SK-N-SH treated with all-trans-retinoic acid at 6 μM for 48 hours (cell line): ENCODE measurements at regions not wholly inside any gene's neighbourhood (a gene's known extent, or its start where the extent isn't known, plus 50 kb on each side); places are given as distances from the start of the nearest gene placed in this dataset.

ENCODE experiments used
- ATAC-seq: fragments of 200-7000 bp; cut with Tn5 transposase; 3 replicates; pipeline ENCODE4 v1.9.1; 2020; ENCODE audit warnings: mild to moderate bottlenecking, moderate library complexity
- ARNTL ChIP-seq: fragments of 450-650 bp; formaldehyde crosslinking; IDR thresholded peaks from 2 replicates; pipeline ENCODE4 v1.5.0; 2020; ENCODE audit warnings: low read depth, mild to moderate bottlenecking, moderate library complexity, borderline replicate concordance
- BACH2 ChIP-seq: fragments of 250-450 bp; sonication (Bioruptor Pico); IDR thresholded peaks from 2 replicates; pipeline ENCODE4 v1.9.0; 2021; ENCODE audit warnings: mild to moderate bottlenecking, borderline replicate concordance
- CSDC2 ChIP-seq: fragments of 250-450 bp; sonication (Bioruptor Pico); IDR thresholded peaks from 2 replicates; pipeline ENCODE4 v1.5.0; 2020; ENCODE audit warnings: mild to moderate bottlenecking, moderate library complexity
- CSRNP3 ChIP-seq: fragments of 250-450 bp; sonication (Bioruptor Pico); IDR thresholded peaks from 2 replicates; pipeline ENCODE4 v1.5.1; 2021; ENCODE audit warnings: mild to moderate bottlenecking, moderate library complexity
- ESRRG ChIP-seq: fragments of 250-450 bp; sonication (Bioruptor Pico); IDR thresholded peaks from 2 replicates; pipeline ENCODE4 v1.6.1; 2021; ENCODE audit warnings: mild to moderate bottlenecking
- GLIS3 ChIP-seq: fragments of 250-450 bp; sonication (Bioruptor Pico); IDR thresholded peaks from 2 replicates; pipeline ENCODE4 v1.5.0; 2020; ENCODE audit warnings: mild to moderate bottlenecking, moderate library complexity
- ISL1 ChIP-seq: fragments of 250-450 bp; sonication (Bioruptor Pico); IDR thresholded peaks from 2 replicates; pipeline ENCODE4 v2.1.2; 2022; ENCODE audit warnings: mild to moderate bottlenecking, moderate library complexity
- OSR1 ChIP-seq: fragments of 250-450 bp; sonication (Bioruptor Pico); IDR thresholded peaks from 2 replicates; pipeline ENCODE4 v1.8.0; 2022; ENCODE audit warnings: moderate library complexity, mild to moderate bottlenecking, inconsistent platforms
- PATZ1 ChIP-seq: fragments of 250-450 bp; sonication (Bioruptor Pico); IDR thresholded peaks from 2 replicates; pipeline ENCODE4 v1.8.0; 2020; ENCODE audit warnings: mild to moderate bottlenecking, moderate library complexity, borderline replicate concordance
- PPARA ChIP-seq: fragments of 250-450 bp; sonication (Bioruptor Pico); IDR thresholded peaks from 2 replicates; pipeline ENCODE4 v1.5.0; 2020; ENCODE audit warnings: mild to moderate bottlenecking, borderline replicate concordance
- RARB ChIP-seq: fragments of 250-450 bp; sonication (Bioruptor Pico); IDR thresholded peaks from 2 replicates; pipeline ENCODE4 v1.8.0; 2021; ENCODE audit warnings: mild to moderate bottlenecking, moderate library complexity
- SNAI2 ChIP-seq: fragments of 250-450 bp; sonication (Bioruptor Pico); IDR thresholded peaks from 2 replicates; pipeline ENCODE4 v1.5.0; 2020; ENCODE audit warnings: mild to moderate bottlenecking, moderate library complexity
- TCF4 ChIP-seq: fragments of 250-450 bp; sonication (Bioruptor Pico); IDR thresholded peaks from 2 replicates; pipeline ENCODE4 v1.8.0; 2021; ENCODE audit warnings: mild to moderate bottlenecking, moderate library complexity, borderline replicate concordance
- TOX ChIP-seq: fragments of 250-450 bp; sonication (Bioruptor Pico); IDR thresholded peaks from 2 replicates; pipeline ENCODE4 v1.8.0; 2021; ENCODE audit warnings: mild to moderate bottlenecking, moderate library complexity, borderline replicate concordance
- TSHZ2 ChIP-seq: fragments of 250-450 bp; sonication (Bioruptor Pico); IDR thresholded peaks from 2 replicates; pipeline ENCODE4 v1.5.0; 2020; ENCODE audit warnings: mild to moderate bottlenecking, moderate library complexity
- ZC3H10 ChIP-seq: fragments of 250-450 bp; sonication (Bioruptor Pico); IDR thresholded peaks from 2 replicates; pipeline ENCODE4 v1.5.1; 2021; ENCODE audit warnings: mild to moderate bottlenecking, moderate library complexity
- ZFP3 ChIP-seq: fragments of 250-450 bp; sonication (Bioruptor Pico); IDR thresholded peaks from 2 replicates; pipeline ENCODE4 v1.5.0; 2020; ENCODE audit warnings: mild to moderate bottlenecking, moderate library complexity
- ZFP30 ChIP-seq: fragments of 450-650 bp; formaldehyde crosslinking; IDR thresholded peaks from 2 replicates; pipeline ENCODE4 v1.5.0; 2022; ENCODE audit warnings: mild to moderate bottlenecking, moderate library complexity
- ZNF565 ChIP-seq: fragments of 450-650 bp; formaldehyde crosslinking; conservative IDR thresholded peaks from 2 replicates; pipeline ENCODE4 v1.5.0; 2020; ENCODE audit warnings: low read depth, mild to moderate bottlenecking, moderate library complexity
- ZNF70 ChIP-seq: fragments of 450-650 bp; formaldehyde crosslinking; IDR thresholded peaks from 2 replicates; pipeline ENCODE4 v1.5.0; 2020; ENCODE audit warnings: mild to moderate bottlenecking, moderate library complexity
- TF ChIP-seq, protein P1 (sequence below): fragments of 250-450 bp; sonication (Bioruptor Pico); IDR thresholded peaks from 2 replicates; pipeline ENCODE4 v1.8.0; 2021; ENCODE audit warnings: low read depth, mild to moderate bottlenecking, moderate library complexity, borderline replicate concordance

DNA sequence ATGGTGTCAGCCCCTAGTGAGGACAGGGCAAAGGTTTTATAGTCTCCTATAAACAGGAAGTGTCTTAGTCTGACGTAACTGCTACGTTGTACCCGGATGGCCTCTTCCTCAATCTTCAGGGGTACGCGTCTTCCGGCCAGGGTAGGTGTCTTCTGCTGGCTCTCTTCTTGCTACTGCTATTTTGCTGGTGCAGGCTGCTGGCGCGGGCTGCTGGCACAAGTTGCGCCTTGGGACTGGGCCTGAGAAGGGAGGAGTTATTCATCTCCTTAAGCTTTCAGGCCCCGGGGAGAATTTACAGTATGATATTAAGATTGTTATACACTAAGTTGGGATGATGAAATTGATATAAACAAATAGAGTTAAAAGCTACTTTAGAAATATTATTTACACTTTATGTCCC is 74.4 kb downstream of the HDGFL1 start:
- no peak for TF ChIP-seq ZC3H10 (CRISPR knock-in tag)
- TF ChIP-seq ZFP30 (CRISPR knock-in tag): no peak
- no peak for TF ChIP-seq ESRRG (CRISPR knock-in tag)
- TF ChIP-seq ZNF565 (CRISPR knock-in tag): no peak
- no peak for TF ChIP-seq TCF4
- TF ChIP-seq CSDC2 (CRISPR knock-in tag): no peak
- no peak for ATAC-seq

DNA sequence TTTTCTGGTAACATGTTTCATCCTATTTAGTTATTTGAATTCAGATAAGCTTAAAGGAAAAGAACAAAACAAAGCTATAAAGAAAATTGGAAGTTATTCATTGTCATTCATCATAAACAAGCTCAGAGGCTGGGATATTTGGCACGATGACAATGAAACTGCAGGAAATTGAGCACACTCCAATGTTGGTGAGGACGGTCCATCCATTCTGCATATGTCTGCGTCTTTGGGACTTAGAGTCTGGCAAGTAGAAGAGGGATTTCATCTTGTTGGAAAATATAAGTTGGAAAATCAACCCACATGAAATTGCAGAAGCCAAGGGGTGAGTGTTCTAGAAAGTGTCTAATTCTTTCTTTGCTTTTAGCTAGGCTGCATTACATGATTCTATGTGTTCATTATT is 78.4 kb downstream of the HDGFL1 start:
- no peak for ATAC-seq
- TF ChIP-seq ZFP30 (CRISPR knock-in tag) (no peak), OSR1 (CRISPR knock-in tag) (no peak), BACH2 (no peak), ZC3H10 (CRISPR knock-in tag) (no peak), ARNTL (CRISPR knock-in tag) (no peak), CSDC2 (CRISPR knock-in tag) (no peak)

- ATAC-seq: no peak
- no peak for TF ChIP-seq PATZ1 (CRISPR knock-in tag)
- TF ChIP-seq, protein P1, sequence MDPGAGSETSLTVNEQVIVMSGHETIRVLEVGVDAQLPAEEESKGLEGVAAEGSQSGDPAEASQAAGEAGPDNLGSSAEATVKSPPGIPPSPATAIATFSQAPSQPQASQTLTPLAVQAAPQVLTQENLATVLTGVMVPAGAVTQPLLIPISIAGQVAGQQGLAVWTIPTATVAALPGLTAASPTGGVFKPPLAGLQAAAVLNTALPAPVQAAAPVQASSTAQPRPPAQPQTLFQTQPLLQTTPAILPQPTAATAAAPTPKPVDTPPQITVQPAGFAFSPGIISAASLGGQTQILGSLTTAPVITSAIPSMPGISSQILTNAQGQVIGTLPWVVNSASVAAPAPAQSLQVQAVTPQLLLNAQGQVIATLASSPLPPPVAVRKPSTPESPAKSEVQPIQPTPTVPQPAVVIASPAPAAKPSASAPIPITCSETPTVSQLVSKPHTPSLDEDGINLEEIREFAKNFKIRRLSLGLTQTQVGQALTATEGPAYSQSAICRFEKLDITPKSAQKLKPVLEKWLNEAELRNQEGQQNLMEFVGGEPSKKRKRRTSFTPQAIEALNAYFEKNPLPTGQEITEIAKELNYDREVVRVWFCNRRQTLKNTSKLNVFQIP: no peak
- no peak for TF ChIP-seq ESRRG (CRISPR knock-in tag)
- TF ChIP-seq ZNF70: no peak
- no peak for TF ChIP-seq SNAI2
- TF ChIP-seq RARB: no peak
- TF ChIP-seq BACH2: no peak
- TF ChIP-seq ZNF565 (CRISPR knock-in tag): no peak
- TF ChIP-seq ZC3H10 (CRISPR knock-in tag): no peak
- TF ChIP-seq TOX (CRISPR knock-in tag): no peak
- TF ChIP-seq CSDC2 (CRISPR knock-in tag): no peak
- no peak for TF ChIP-seq TSHZ2 (CRISPR knock-in tag)
- no peak for TF ChIP-seq OSR1 (CRISPR knock-in tag)
- no peak for TF ChIP-seq TCF4
Measured at GRCh38 chr6:22651731-22652130, 82.4 kb downstream of the HDGFL1 start.

DNA sequence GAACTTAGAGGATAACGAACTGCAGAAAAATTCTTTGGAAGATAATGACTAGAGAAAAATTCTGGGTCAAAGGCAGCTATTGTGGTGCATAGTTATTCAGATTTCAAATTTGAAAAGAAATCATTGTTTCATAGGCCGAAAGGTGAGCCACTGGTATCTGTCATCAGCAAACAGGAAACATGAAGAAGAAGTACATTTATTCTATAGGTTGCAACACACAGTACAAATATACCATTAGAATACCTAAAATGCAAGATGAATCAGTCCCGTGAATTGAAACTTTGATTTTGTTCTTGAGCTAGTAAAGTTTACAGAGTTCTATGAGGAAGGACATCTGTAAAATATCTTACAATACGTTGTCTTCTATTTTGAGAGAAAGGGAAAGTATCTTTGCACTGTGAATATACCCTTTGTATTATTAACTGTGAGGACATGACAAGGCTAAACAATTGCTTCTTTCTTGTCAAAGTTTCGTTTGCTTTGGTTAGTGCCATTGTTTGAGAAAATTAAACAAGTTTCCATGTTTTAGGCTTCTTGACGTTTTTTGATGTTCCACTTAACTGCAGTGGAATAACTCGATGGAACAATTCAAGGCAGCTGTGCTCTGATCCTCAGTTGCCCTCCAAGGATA is 84.7 kb downstream of the HDGFL1 start:
- no peak for ATAC-seq
- no peak for TF ChIP-seq RARB
- TF ChIP-seq ISL1 (CRISPR knock-in tag): no peak
- no peak for TF ChIP-seq CSDC2 (CRISPR knock-in tag)
- no peak for TF ChIP-seq CSRNP3
- TF ChIP-seq, protein P1: no peak
- TF ChIP-seq OSR1 (CRISPR knock-in tag): no peak
- no peak for TF ChIP-seq ZFP3 (CRISPR knock-in tag)
- no peak for TF ChIP-seq TOX (CRISPR knock-in tag)
- no peak for TF ChIP-seq GLIS3
- no peak for TF ChIP-seq TCF4
- no peak for TF ChIP-seq ZC3H10 (CRISPR knock-in tag)
- no peak for TF ChIP-seq ZFP30 (CRISPR knock-in tag)
- TF ChIP-seq SNAI2: no peak
- TF ChIP-seq PPARA (CRISPR knock-in tag): no peak
- TF ChIP-seq ZNF565 (CRISPR knock-in tag): no peak
